Central memory CD4-positive, alpha-beta T cell (primary cell): ENCODE measurements at regions not wholly inside any gene's neighbourhood (a gene's known extent, or its start where the extent isn't known, plus 50 kb on each side); places are given as distances from the start of the nearest gene placed in this dataset.
"Not testable (repeated sequence)": the region's sequence is repeated elsewhere in the genome, so short reads cannot be mapped to it uniquely, and the experiment has no call there.

Experiments
- DNase-seq: peaks from one replicate; pipeline ENCODE4 v3.0.0; 2022

DNA sequence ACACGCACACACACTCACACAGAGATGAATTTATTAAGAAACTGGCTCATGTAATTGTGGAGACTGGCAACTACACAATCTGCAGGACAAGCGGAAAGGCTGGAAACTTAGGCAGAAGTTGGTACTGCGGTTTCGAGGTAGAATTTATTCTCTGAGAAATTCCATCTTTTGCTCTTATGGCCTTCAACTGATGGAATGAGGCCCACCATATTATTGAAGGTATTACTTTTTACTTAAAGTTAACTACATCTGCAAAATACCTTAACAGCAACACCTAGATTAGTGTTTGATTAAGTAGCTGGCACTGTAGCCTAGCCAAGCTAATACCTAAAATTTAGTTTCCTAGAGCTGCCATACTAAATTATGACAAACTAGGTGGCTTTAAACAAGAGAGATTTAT is 384.0 kb upstream of the UBE2E3 start:
- DNase-seq = no peak

- DNase-seq = no peak
Measured at GRCh38 chr2:180591947-180592346, 388.5 kb upstream of the UBE2E3 start.

DNA sequence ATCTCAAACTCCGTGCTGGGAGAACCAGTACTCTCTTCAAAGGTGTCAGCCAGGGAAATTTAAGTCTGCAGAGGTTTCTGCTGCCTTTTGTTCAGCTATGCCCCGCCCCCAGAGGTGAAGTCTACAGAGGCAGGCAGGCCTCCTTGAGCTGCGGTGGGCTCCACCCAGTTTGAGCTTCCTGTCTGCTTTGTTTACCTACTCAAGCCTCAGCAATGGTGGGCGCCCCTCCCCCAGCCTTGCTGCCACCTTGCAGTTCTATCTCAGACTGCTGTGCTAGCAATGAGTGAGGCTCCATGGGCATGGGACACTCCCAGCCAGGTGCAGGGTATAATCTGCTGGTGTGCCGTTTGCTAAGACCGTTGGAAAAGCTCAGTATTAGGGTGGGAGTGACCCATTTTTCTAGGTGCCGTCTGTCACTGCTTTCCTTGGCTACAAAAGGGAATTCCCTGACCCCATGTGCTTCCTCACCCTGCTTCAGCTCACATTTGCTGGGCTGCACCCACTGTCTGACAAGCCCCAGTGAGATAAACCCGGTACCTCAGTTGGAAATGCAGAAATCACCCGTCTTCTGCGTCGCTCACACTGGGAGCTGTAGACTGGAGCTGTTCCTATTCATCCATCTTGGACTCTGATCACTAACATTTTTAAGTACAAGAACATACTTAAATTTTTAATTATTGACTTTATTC is 389.2 kb upstream of the UBE2E3 start:
- DNase-seq = peak; percentile 43

DNA sequence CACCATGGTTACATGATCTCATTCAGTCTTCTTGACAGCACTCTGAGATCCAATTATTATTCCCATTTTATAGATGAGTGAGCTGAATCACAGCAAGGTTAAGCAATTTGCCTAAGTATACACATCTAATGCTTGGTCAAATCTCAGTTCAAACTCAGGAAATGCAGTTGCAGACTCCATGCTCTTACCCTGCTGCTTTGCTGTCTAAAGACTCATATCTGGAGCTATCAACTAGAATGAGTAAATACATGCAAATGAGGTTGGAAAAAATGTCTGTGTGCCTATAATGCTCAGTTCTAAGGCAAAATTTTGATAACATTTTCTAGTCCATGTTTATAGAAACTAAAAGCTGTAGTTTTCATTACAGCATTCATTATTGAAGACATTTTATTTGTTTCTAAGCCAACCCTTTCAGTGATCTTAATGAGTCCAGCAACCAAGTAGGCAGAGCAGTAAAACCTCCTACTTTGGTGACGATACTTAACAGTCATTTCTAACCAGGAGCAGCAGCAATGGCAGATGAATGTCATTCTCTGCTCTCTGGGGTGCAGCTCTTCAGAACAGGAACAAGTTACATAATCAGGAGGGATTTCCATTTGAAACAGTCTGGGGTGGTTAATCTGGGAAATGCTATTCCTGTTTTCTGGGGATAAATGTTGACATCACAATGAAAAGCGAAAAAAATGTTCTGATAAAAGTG is 396.8 kb upstream of the UBE2E3 start:
- DNase-seq = no peak

- no peak for DNase-seq
Measured at GRCh38 chr2:180579388-180579787, 401.0 kb upstream of the UBE2E3 start.

DNA sequence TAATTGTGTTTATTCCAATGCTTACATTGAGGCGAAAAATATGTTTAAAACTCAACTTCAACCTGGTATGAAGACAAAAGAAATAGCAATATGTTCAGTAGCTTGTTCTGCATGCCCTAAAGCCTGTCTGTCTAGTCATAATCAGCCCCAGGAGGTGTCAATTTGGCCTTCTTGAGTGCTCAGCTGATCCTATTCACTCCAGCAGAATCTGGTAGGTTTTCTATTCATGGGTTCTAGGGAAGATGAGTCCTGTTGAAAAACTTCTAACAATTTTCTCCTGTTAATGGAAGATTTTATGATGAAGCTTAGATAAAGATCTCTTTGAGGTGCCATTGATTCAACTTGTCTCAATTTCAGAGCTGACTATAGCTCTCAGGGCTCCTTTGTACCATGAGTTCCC is 402.0 kb upstream of the UBE2E3 start:
- DNase-seq = no peak

- DNase-seq = no peak
Measured at GRCh38 chr2:180577567-180577966, 402.8 kb upstream of the UBE2E3 start.

- DNase-seq = no peak
Measured at GRCh38 chr2:180573951-180574350, 406.5 kb upstream of the UBE2E3 start.

GRCh38 chr2:180572346-180572745 is 408.1 kb upstream of the UBE2E3 start:
- DNase-seq = no peak

DNA sequence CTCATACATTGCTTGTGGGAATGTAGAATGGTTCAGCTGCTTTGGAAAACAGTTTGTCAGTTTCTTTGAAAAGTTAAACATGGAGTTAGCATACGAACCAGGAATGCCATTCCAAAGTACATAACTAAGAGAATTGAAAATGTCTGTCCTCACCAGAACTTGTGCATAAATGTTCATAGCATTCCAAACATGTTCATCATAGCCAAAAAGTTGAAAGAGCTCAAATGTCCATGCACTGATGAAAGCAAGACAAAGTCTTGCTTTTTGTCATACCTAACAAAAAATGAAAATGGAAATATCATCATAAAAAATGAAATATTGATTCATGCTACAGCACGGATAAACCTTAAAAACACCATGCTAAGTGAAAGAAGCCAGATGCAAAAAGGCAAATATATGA is 408.8 kb upstream of the UBE2E3 start:
- no peak for DNase-seq

DNA sequence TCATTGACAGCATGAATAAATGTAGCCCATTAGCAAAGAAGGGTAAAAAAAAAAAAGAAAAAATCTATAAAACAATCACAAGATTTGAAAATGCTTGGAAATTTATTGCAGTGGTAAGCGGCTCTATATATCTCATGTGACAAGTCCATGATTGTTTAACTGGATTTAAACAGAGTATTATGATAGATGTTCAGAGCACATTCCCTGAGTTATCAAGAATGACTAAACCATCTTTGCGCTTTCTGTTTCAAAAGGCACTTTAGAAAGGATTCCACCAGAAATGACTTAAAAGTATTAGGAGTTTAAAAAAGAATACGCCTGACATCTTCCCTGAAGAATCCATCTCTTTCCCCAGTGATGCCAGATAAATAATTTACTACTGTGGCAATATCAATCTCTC is 409.5 kb upstream of the UBE2E3 start:
- DNase-seq = no peak

GRCh38 chr2:180564051-180564450 is 416.4 kb upstream of the UBE2E3 start:
- no peak for DNase-seq

GRCh38 chr2:180562378-180562777 is 418.0 kb upstream of the UBE2E3 start:
- no peak for DNase-seq

DNA sequence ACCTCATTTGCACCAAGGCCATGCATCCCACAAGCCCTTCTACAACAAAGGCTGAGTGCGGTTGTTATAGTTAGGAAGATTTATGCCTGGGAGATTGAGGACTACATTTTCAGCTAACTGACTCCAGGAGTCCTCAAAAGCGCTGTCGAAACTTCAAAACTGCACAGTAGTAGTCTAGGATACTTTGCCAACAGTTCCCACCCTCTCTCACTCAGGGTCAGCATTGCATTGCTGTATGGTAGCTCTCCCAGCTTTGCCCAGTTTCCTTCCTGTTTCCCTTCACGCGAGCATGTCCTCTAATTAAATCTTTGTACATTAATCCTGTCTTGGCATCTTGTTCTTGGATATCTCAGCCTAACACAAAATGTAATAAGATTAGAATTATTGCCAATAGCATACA is 420.6 kb upstream of the UBE2E3 start:
- no peak for DNase-seq

- no peak for DNase-seq
Measured at GRCh38 chr2:180559038-180559437, 421.4 kb upstream of the UBE2E3 start.

DNA sequence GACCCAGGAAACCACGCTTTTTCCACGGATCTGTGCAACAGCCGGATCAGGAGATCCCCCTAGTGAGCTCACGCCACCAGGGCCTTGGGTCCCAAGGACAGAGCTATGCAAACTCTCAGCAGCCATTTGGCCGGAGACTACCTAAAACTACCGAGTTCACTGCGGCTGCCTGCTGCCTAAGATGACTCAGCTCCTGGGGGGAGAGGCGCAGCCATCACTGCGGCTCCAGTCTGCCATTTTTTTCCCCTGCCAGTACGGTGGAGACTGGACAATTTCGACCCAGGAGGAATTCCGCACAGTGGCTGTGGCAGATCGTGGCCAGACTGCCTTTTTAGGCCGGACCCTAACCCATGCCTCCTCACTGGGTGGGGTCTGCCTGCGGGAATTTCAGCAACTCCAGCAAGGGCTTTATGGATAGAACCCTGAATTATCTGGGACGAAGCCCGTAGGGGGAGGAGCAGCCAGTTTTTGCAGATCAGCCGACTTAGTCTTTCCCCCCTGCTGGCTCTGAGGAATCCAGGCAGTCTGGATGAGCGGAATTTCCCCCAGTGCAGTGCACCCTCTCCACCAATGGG is 424.9 kb upstream of the UBE2E3 start:
- no peak for DNase-seq

DNA sequence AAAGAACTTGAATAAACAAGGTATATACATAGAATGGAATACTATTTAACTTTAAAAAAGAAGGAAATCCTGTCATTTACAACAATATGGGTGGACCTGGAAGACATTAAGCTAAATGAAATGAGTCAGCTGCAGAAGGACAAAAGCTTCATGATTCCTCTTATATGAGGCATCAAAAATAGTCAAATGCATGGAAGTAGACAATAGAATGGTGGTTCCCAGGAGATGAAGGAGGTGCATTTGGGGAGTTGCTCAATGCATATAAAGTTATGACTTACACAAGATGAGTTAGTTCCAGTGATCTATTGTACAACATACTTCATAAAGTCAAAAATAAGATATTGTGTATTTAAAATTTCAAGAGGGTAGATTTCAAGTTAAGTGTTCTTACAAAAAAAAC is 426.1 kb upstream of the UBE2E3 start:
- DNase-seq = no peak

DNA sequence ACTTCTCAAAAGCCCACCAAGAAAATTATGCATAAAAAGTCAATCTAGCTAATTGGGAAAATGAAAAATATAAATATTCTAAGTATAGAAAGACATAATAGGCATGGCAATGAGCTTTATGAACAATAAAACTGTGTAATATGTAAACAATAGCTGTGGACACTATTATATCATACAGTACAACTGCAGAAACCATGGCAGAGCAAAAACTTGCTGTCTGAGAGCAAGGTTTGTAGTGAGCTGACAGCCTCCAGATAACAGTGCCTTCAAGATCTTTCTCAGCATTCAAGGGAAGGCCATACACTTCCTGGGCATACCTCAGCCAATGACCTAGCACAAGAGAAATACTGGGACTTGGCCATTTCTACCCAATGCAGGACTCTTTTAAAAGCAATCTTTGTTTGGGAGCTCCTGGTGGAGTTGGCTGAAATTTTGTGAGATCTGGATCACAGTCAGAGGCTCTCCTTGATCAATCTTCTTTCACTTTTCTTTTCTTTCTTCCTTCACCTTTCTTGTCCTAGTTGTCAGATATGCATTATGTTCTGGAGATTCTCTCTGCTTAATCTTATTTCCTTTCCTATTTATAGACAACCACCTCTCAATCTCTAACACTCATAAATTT is 427.2 kb upstream of the UBE2E3 start:
- no peak for DNase-seq

DNA sequence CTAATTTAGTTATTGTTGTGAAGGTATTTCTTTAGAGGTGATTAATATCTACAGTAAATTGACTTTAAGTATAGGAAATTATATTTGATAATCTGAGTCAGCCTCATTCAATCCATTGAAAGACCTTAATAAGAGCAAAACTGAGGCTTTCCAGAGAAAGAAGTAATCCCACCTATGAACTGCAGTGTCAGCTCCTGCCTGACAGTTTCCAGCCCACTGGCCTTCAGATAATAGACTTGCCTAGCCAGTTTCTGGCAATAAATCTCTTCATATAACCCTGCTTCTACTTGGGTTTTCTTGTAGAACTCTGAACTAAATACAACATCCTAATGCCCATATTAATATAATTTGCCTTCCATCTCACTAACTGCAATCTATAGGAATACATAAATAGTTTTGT is 437.9 kb upstream of the UBE2E3 start:
- no peak for DNase-seq

DNA sequence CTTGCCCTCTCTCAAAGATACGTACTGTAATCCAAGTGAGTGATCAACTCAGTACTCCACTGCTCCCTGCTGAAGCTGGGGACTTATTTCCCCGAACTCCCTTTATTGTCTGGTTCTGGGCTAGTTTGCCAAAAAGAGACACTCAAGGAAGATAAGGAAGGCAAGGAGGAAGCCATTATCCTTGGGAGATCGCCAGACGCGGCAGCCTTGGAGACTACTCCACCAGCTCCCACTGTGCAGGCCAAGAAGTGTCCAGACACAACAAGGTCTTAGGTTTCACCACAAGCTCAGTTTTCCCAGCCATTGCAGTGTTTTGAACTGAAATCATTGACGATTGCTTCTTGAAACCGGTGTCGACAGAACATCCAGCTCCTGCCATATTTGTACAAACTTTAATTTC is 439.6 kb upstream of the UBE2E3 start:
- no peak for DNase-seq

GRCh38 chr2:180539541-180539940 is 440.9 kb upstream of the UBE2E3 start:
- no peak for DNase-seq

GRCh38 chr2:180535289-180535688 is 445.1 kb upstream of the UBE2E3 start:
- no peak for DNase-seq

DNA sequence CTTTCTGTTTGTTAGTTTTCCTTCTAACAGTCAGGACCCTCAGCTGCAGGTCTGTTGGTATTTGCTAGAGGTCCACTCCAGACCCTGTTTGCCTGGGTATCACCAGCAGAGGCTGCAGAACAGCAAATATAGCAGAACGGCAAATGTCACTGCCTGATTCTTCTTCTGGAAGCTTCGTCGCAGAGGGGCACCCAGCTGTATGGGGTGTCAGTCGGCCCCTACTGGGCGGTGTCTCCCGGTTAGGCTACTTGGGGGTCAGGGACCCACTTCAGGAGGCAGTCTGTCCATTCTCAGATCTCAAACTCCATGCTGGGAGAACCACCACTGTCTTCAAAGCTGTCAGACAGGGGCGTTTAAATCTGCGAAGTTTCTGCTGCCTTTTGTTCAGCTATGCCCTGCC is 448.6 kb upstream of the UBE2E3 start:
- DNase-seq = not testable (repeated sequence)

GRCh38 chr2:180524499-180524898 is 455.9 kb upstream of the UBE2E3 start:
- no peak for DNase-seq
